ENCODE measurements at regions not wholly inside any gene's neighbourhood (a gene's known extent, or its start where the extent isn't known, plus 50 kb on each side); places are given as distances from the start of the nearest gene placed in this dataset.

DNA sequence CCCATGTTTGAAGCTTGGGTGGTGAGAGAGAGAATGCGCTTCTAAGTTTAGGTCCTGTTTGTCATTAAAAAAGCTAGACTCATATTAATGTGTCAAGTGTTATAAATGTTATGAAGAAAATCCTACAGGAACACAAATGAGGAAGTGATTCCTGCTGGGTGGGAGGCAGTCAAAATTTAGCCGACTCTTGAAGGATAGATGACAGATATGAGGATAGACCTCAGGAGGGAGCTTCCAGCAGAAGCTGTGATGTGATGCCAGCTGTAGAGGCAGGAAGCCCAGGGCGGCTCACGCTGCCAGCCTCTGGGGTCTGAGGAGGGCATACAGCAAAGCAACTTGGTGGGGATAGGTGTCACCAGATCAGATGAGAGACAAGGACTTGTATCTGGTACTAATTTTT lies 74.7 kb upstream of the ADAMTS16 start:
- Histone ChIP-seq H3K27ac (no peak overlapping the region), H3K27me3 (replicated peaks; ENCODE audit: insufficient read depth) (no peaks in the 10 kb centered on the region), H3K36me3 (no peaks in the 10 kb centered on the region), H3K4me3 (no peak overlapping the region), H3K9me3 (no peaks in the 10 kb centered on the region), H3K4me1 (ENCODE audit: control insufficient read depth in 1 of 2, low read depth in 2 of 2) (no peaks in the 10 kb centered on the region)
- ATAC-seq (ENCODE audit: insufficient number of reproducible peaks, low FRiP score, low read depth) (no peak), DNase-seq (ENCODE audit: low spot score) (no peak)
- no peak for TF ChIP-seq CTCF (IDR thresholded peaks at IDR 0.05)

- DNase-seq (ENCODE audit: low spot score): no peak
- TF ChIP-seq CTCF (IDR thresholded peaks at IDR 0.05): no peak
Measured at GRCh38 chr5:5066276-5067186, 73.6 kb upstream of the ADAMTS16 start.

DNA sequence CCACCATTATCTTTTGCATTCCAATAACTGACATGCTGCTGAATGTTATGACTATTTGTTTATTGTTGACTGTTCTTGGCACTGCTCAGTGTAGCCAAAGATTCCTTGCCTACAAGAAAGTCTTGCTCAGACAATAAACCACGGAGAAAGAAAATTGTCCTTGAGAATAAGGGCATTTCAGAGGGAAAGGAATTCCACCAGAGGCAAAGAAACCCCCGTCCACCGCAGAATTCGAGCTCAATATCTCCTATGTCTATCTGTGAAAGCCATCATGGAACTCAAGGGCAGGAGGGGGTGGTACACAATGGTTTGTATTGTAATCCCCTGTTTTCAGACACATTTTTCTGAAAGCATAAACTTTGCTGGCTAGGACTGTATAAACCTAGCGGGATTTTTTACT lies 70.3 kb upstream of the ADAMTS16 start:
- H3K27ac ChIP-seq: no peak overlapping the region
- H3K4me1 ChIP-seq (ENCODE audit: control insufficient read depth in 1 of 2, low read depth in 2 of 2): no peaks in the 10 kb centered on the region
- no peaks in the 10 kb centered on the region for H3K36me3 ChIP-seq
- H3K27me3 ChIP-seq (replicated peaks; ENCODE audit: insufficient read depth): no peaks in the 10 kb centered on the region
- H3K4me3 ChIP-seq: no peak overlapping the region
- DNase-seq (ENCODE audit: low spot score) (no peak), ATAC-seq (ENCODE audit: insufficient number of reproducible peaks, low FRiP score, low read depth) (no peak)
- TF ChIP-seq CTCF (IDR thresholded peaks at IDR 0.05): no peak
- H3K9me3 ChIP-seq: no peaks in the 10 kb centered on the region

More at GRCh38 chr5:5066276-5067186, 73.6 kb upstream of the ADAMTS16 start:
- ATAC-seq (ENCODE audit: insufficient number of reproducible peaks, low FRiP score, low read depth): no peak
- Histone ChIP-seq H3K27ac (no peak overlapping the region), H3K36me3 (no peaks in the 10 kb centered on the region), H3K4me1 (ENCODE audit: control insufficient read depth in 1 of 2, low read depth in 2 of 2) (no peaks in the 10 kb centered on the region), H3K4me3 (no peak overlapping the region), H3K27me3 (replicated peaks; ENCODE audit: insufficient read depth) (no peaks in the 10 kb centered on the region), H3K9me3 (no peaks in the 10 kb centered on the region)

GRCh38 chr5:5071554-5071953 lies 68.6 kb upstream of the ADAMTS16 start:
- Histone ChIP-seq H3K36me3 (no peaks in the 10 kb centered on the region), H3K9me3 (no peaks in the 10 kb centered on the region), H3K27me3 (replicated peaks; ENCODE audit: insufficient read depth) (no peaks in the 10 kb centered on the region), H3K27ac (no peak overlapping the region), H3K4me1 (ENCODE audit: control insufficient read depth in 1 of 2, low read depth in 2 of 2) (no peaks in the 10 kb centered on the region), H3K4me3 (no peak overlapping the region)
- ATAC-seq (ENCODE audit: insufficient number of reproducible peaks, low FRiP score, low read depth): no peak
- TF ChIP-seq CTCF (IDR thresholded peaks at IDR 0.05): no peak
- no peak for DNase-seq (ENCODE audit: low spot score)

- H3K27me3 ChIP-seq (replicated peaks; ENCODE audit: insufficient read depth): no peaks in the 10 kb centered on the region
- no peak for TF ChIP-seq CTCF (IDR thresholded peaks at IDR 0.05)
- H3K4me3 ChIP-seq: no peak overlapping the region
- ATAC-seq (ENCODE audit: insufficient number of reproducible peaks, low FRiP score, low read depth) (no peak), DNase-seq (ENCODE audit: low spot score) (no peak)
- H3K9me3 ChIP-seq: no peaks in the 10 kb centered on the region
- no peaks in the 10 kb centered on the region for H3K4me1 ChIP-seq (ENCODE audit: control insufficient read depth in 1 of 2, low read depth in 2 of 2)
- H3K27ac ChIP-seq: no peak overlapping the region
- H3K36me3 ChIP-seq: no peaks in the 10 kb centered on the region
Measured at GRCh38 chr5:5077236-5077635, 62.9 kb upstream of the ADAMTS16 start.

All from thoracic aorta (tissue), 2 donors.